Fibroblast of lung (primary cell): ENCODE measurements at regions not wholly inside any gene's neighbourhood (a gene's known extent, or its start where the extent isn't known, plus 50 kb on each side); places are given as distances from the start of the nearest gene placed in this dataset.
"Not testable (repeated sequence)": the region's sequence is repeated elsewhere in the genome, so short reads cannot be mapped to it uniquely, and the experiment has no call there.

ENCODE experiments used
- DNase-seq, 2 donors: peaks; one replicate each; pipeline versions ENCODE4 v3.0.0 to v3.0.0-alpha.2; 2010; ENCODE audit warnings: low read depth in 2 of 2
- H2AFZ ChIP-seq: 2 replicates; pipeline ENCODE4 v1.5.1; 2012; ENCODE audit warnings: low read length, control low read depth, inconsistent platforms
- H3K27ac ChIP-seq: 2 replicates; pipeline ENCODE4 v1.5.1; 2011; ENCODE audit warnings: low read length, control low read depth; ENCODE audit not compliant: insufficient read depth
- H3K27me3 ChIP-seq: 2 replicates; pipeline ENCODE4 v1.5.1; 2011; ENCODE audit warnings: mild to moderate bottlenecking, low read length; ENCODE audit not compliant: control insufficient read depth, insufficient read depth
- H3K36me3 ChIP-seq: 2 replicates; pipeline ENCODE4 v1.5.1; 2011; ENCODE audit warnings: low read length; ENCODE audit not compliant: control insufficient read depth, insufficient read depth
- H3K4me1 ChIP-seq: 2 replicates; pipeline ENCODE4 v1.5.1; 2011; ENCODE audit warnings: low read length; ENCODE audit not compliant: control insufficient read depth, insufficient read depth; ENCODE audit errors: extremely low read depth
- H3K4me2 ChIP-seq: 2 replicates; pipeline ENCODE4 v1.5.1; 2011; ENCODE audit warnings: low read length, control low read depth; ENCODE audit not compliant: insufficient read depth; ENCODE audit errors: extremely low read depth
- H3K4me3 ChIP-seq, 4 experiments: fragments of 200-600 bp in 1 of 4; sonication (generic) in 1 of 4; replicated peaks in 1 of 4; 2 replicates each; pipeline ENCODE4 v1.5.1; 2011 to 2016; ENCODE audit warnings: low read length in 4 of 4, low read depth in 3 of 4, mild to moderate bottlenecking in 3 of 4, control low read depth in 2 of 4, inconsistent platforms in 1 of 4, mixed read lengths in 1 of 4; ENCODE audit not compliant: insufficient read depth in 1 of 4; ENCODE audit errors: control extremely low read depth in 1 of 4
- H3K79me2 ChIP-seq: 2 replicates; pipeline ENCODE4 v1.5.1; 2012; ENCODE audit warnings: mild to moderate bottlenecking, low read length, inconsistent platforms; ENCODE audit not compliant: control insufficient read depth, insufficient read depth
- H3K9ac ChIP-seq: 2 replicates; pipeline ENCODE4 v1.5.1; 2011; ENCODE audit warnings: mild to moderate bottlenecking, low read length, control low read depth; ENCODE audit not compliant: insufficient read depth
- H3K9me3 ChIP-seq: 2 replicates; pipeline ENCODE4 v1.5.1; 2012; ENCODE audit warnings: low read depth, low read length; ENCODE audit not compliant: control insufficient read depth, insufficient read depth
- H4K20me1 ChIP-seq: 2 replicates; pipeline ENCODE4 v1.5.1; 2011; ENCODE audit warnings: low read length; ENCODE audit not compliant: control insufficient read depth, insufficient read depth; ENCODE audit errors: extremely low read depth
- CTCF ChIP-seq, 2 donors: IDR thresholded peaks in 1 of 2; conservative IDR thresholded peaks in 1 of 2; 1 replicate in 1 of 2; 2 replicates in 1 of 2; pipeline ENCODE4 v1.5.1; 2011 to 2012; ENCODE audit warnings: low read length in 2 of 2, control low read depth in 1 of 2, inconsistent platforms in 1 of 2, low read depth in 1 of 2, mild to moderate bottlenecking in 1 of 2
- EZH2 ChIP-seq: IDR thresholded peaks from 2 replicates; pipeline ENCODE4 v1.5.1; 2012; ENCODE audit warnings: low read length, control low read depth, mild to moderate bottlenecking; ENCODE audit errors: missing control alignments

GRCh38 chr17:21470422-21470821 lies 94.3 kb downstream of the KCNJ12 start:
- H3K27ac ChIP-seq, H3K4me1 ChIP-seq, H3K27me3 ChIP-seq, H3K4me3 ChIP-seq, H3K9me3 ChIP-seq, H3K9ac ChIP-seq, H2AFZ ChIP-seq, H3K79me2 ChIP-seq, DNase-seq, H3K36me3 ChIP-seq, H3K4me2 ChIP-seq, H4K20me1 ChIP-seq: not testable (repeated sequence)

- no peaks in the 10 kb centered on the region for H3K9me3 ChIP-seq
- no peak for TF ChIP-seq CTCF (conservative IDR thresholded peaks at IDR 0.05 in 1 of 2, IDR thresholded peaks at IDR 0.05 in 1 of 2; ENCODE audit: low read depth in 1 of 2, low read length in 2 of 2)
- no peak for TF ChIP-seq EZH2
- H3K27ac ChIP-seq = no peak overlapping the region
- H3K4me1 ChIP-seq = no peaks in the 10 kb centered on the region
- H3K9ac ChIP-seq = no peak overlapping the region
- peaks cover 4% of the 10 kb centered on the region for H3K27me3 ChIP-seq
- H3K4me2 ChIP-seq = no peak overlapping the region
- H3K36me3 ChIP-seq = no peaks in the 10 kb centered on the region
- no peaks in the 10 kb centered on the region for H4K20me1 ChIP-seq
- no peak overlapping the region for H3K4me3 ChIP-seq
- no peaks in the 10 kb centered on the region for H3K79me2 ChIP-seq
- no peak for DNase-seq
- H2AFZ ChIP-seq = no peak overlapping the region
Measured at GRCh38 chr17:21470861-21471260, 94.7 kb downstream of the KCNJ12 start.

GRCh38 chr17:21474815-21475214 lies 98.7 kb downstream of the KCNJ12 start:
- Histone ChIP-seq H3K9ac (no peak overlapping the region), H4K20me1 (no peaks in the 10 kb centered on the region), H3K4me1 (no peaks in the 10 kb centered on the region), H3K4me3 (no peak overlapping the region), H3K36me3 (no peaks in the 10 kb centered on the region), H3K27me3 (peaks cover 4% of the 10 kb centered on the region), H3K9me3 (no peaks in the 10 kb centered on the region), H2AFZ (no peak overlapping the region), H3K27ac (no peak overlapping the region), H3K79me2 (no peaks in the 10 kb centered on the region), H3K4me2 (no peak overlapping the region)
- TF ChIP-seq EZH2 (no peak), CTCF (conservative IDR thresholded peaks at IDR 0.05 in 1 of 2, IDR thresholded peaks at IDR 0.05 in 1 of 2; ENCODE audit: low read depth in 1 of 2, low read length in 2 of 2) (no peak)
- DNase-seq = no peak
